ENCODE measurements at regions not wholly inside any gene's neighbourhood (a gene's known extent, or its start where the extent isn't known, plus 50 kb on each side); places are given as distances from the start of the nearest gene placed in this dataset.

DNA sequence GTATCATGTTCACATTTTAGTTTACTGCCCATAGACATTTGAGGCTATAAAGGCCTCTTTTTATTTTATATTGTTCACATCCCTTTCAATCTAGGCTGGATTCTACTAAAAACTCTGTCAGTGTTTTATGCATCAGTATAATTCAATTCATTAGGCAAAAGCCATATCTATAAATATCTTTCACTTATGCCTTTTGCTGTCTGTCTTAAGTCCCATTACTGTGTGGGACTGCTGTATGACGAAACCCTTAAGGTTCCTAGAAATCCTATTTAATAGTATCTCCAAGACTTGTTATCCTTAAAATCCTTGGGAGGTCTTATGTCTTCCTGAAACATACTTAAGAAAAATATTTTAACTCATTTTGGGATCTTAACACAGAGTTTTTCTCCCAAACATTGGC is 139.2 kb downstream of the HGF start:
- no peaks in the 10 kb centered on the region for H3K9me3 Mint-ChIP-seq

DNA sequence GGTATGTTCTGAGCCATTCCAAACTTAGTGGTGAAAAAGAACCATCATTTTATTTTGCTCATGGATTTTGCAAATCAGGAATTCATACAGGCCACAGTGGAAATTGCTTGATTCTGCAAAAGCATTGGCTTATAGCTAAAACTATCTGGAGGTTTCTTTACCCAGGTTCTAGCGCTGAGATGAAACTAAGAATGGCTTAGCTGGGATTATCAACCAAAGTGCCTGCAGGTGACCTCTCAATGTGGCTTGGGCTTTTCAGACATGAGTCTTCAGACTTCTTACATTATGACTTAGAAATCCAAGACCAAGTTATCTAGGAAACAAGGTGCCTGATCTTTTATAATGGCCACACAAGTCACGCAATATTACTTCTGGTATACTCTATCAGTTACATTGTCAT is 140.1 kb downstream of the HGF start:
- DNase-seq: no peak
- Mint-ChIP-seq H3K4me1 (ENCODE audit: low read depth) (peaks cover 34% of the 10 kb centered on the region), H3K27ac (no peak overlapping the region), H3K4me3 (no peak overlapping the region), H3K9me3 (no peaks in the 10 kb centered on the region), H3K36me3 (ENCODE audit: low read depth) (no peaks in the 10 kb centered on the region), H3K27me3 (ENCODE audit: insufficient read depth) (no peaks in the 10 kb centered on the region; the same call in 1 of the 2 replicates)
- TF ChIP-seq, protein P1, sequence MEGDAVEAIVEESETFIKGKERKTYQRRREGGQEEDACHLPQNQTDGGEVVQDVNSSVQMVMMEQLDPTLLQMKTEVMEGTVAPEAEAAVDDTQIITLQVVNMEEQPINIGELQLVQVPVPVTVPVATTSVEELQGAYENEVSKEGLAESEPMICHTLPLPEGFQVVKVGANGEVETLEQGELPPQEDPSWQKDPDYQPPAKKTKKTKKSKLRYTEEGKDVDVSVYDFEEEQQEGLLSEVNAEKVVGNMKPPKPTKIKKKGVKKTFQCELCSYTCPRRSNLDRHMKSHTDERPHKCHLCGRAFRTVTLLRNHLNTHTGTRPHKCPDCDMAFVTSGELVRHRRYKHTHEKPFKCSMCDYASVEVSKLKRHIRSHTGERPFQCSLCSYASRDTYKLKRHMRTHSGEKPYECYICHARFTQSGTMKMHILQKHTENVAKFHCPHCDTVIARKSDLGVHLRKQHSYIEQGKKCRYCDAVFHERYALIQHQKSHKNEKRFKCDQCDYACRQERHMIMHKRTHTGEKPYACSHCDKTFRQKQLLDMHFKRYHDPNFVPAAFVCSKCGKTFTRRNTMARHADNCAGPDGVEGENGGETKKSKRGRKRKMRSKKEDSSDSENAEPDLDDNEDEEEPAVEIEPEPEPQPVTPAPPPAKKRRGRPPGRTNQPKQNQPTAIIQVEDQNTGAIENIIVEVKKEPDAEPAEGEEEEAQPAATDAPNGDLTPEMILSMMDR (IDR thresholded peaks at IDR 0.05): no peak

More for the DNA sequence above, 139.2 kb downstream of the HGF start:
- Mint-ChIP-seq H3K4me3 (no peak overlapping the region), H3K36me3 (ENCODE audit: low read depth) (no peaks in the 10 kb centered on the region), H3K27me3 (ENCODE audit: insufficient read depth) (no peaks in the 10 kb centered on the region; the same call in 1 of the 2 replicates), H3K4me1 (ENCODE audit: low read depth) (peaks cover 26% of the 10 kb centered on the region), H3K27ac (no peak overlapping the region)
- TF ChIP-seq, protein P1 (IDR thresholded peaks at IDR 0.05): no peak
- DNase-seq: no peak

DNA sequence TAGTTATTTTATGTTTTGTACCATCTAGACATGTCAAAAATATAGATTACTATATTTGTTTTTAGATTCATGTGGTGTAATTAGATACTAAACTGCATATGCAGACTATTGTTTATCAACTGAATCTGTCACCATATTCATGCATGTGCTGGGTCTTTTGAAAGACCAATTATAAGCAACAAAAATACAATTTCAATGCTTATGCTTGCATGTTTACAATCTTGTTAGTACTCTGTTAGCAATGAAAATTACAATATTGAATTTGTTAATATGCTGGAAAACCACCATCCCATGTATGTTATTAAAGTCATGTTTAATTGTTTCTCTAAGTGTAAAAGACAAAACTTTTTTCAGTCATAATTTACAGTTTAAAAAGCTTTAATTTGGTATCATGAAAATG is 140.9 kb downstream of the HGF start:
- H3K27me3 Mint-ChIP-seq (ENCODE audit: insufficient read depth): no peaks in the 10 kb centered on the region; the same call in 1 of the 2 replicates

DNA sequence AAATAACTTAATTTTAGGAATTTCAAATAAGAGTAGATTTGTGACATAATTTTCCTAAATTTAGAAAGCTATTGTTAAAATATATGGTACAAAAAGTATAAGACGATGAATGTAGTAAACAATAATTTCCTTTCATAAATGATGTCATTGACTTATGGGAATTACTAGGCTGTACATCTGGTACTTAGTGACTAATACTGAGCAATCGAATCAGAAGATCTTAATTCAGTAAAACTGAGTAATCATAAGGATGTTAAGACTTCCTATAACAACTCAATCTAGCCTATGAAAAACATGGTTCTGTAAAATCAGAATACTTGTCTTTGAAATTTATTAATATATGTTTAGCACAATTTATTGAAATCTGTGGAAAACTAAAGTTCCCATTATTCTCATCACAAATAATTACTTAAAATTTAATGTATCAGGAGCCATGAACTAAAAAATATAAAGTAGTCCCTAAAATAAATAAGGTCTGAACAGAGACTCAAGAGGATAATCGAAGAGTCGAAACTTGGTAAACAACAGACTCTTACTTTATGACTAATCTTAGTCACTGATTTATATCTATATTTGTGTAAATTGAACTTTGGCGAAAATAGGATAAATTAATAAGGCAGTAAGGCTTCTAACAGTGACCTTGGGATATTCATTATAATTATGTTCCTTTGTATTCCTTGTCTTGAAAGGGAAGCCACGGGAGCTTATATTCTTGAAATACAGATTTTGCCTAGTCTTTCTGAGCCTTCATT is 142.1 kb downstream of the HGF start:
- Mint-ChIP-seq H3K36me3 (ENCODE audit: low read depth) (no peaks in the 10 kb centered on the region), H3K9me3 (no peaks in the 10 kb centered on the region), H3K27me3 (ENCODE audit: insufficient read depth) (no peaks in the 10 kb centered on the region; the same call in 1 of the 2 replicates), H3K4me1 (ENCODE audit: low read depth) (peaks cover 54% of the 10 kb centered on the region), H3K4me3 (peak overlapping the region; percentile 57), H3K27ac (peak overlapping the region; percentile 73)
- DNase-seq: peak; percentile 61
- TF ChIP-seq, protein P1 (IDR thresholded peaks at IDR 0.05): no peak

More for the DNA sequence above, 140.9 kb downstream of the HGF start:
- Mint-ChIP-seq H3K4me3 (no peak overlapping the region), H3K27ac (no peak overlapping the region), H3K36me3 (ENCODE audit: low read depth) (no peaks in the 10 kb centered on the region), H3K4me1 (ENCODE audit: low read depth) (peaks cover 42% of the 10 kb centered on the region), H3K9me3 (no peaks in the 10 kb centered on the region)
- TF ChIP-seq, protein P1 (IDR thresholded peaks at IDR 0.05): no peak
- no peak for DNase-seq

DNA sequence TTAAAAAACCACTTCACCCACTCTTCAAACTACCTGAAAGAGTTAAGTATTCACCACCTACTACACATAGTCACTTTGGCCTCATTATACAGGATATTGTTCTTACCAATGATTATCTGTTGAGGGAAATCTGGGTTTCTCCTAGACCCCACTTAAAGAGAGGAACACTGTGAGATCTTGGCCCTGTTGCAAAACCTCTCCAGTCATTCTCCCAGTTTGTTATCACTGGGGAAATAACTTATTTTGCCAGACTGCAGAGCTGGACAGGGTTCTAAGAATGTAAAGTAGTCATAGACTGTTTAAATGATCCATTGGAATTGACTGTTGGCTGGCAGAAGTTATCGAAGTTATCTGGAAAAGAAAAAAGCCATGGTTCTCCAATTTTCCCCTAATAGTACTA is 143.8 kb downstream of the HGF start:
- no peak for DNase-seq
- peak overlapping the region; percentile 49; the same call in 1 of the 2 replicates for H3K27ac Mint-ChIP-seq
- TF ChIP-seq, protein P1 (IDR thresholded peaks at IDR 0.05): no peak
- no peak overlapping the region for H3K4me3 Mint-ChIP-seq
- H3K4me1 Mint-ChIP-seq (ENCODE audit: low read depth): peaks cover 57% of the 10 kb centered on the region
- H3K36me3 Mint-ChIP-seq (ENCODE audit: low read depth): no peaks in the 10 kb centered on the region
- H3K9me3 Mint-ChIP-seq: no peaks in the 10 kb centered on the region
- no peaks in the 10 kb centered on the region; the same call in 1 of the 2 replicates for H3K27me3 Mint-ChIP-seq (ENCODE audit: insufficient read depth)
